Transverse colon (tissue), 4 donors: ENCODE measurements at regions not wholly inside any gene's neighbourhood (a gene's known extent, or its start where the extent isn't known, plus 50 kb on each side); places are given as distances from the start of the nearest gene placed in this dataset.

Experiments
- POLR2A ChIP-seq: fragments of 450-650 bp; IDR thresholded peaks from one replicate; pipeline ENCODE4 v1.6.1; 2016; ENCODE audit warnings: antibody characterized with exemption, mild to moderate bottlenecking, moderate library complexity
- POLR2AphosphoS5 ChIP-seq, 3 donors: sonication (generic); formaldehyde crosslinking; IDR thresholded peaks; one replicate each; pipeline ENCODE4 v1.6.1; 2016; ENCODE audit warnings: antibody characterized with exemption in 3 of 3
- TF ChIP-seq, protein P1 (sequence below), 5 experiments: fragments of 200-600 bp in 3 of 5; fragments of 450-650 bp in 2 of 5; sonication (generic) in 3 of 5; IDR thresholded peaks; 1 replicate in 2 of 5; 2 replicates in 3 of 5; pipeline ENCODE4 v1.5.1; 2016 to 2017; ENCODE audit warnings: antibody characterized with exemption in 5 of 5, inconsistent platforms in 3 of 5, mild to moderate bottlenecking in 2 of 5, moderate library complexity in 1 of 5

DNA sequence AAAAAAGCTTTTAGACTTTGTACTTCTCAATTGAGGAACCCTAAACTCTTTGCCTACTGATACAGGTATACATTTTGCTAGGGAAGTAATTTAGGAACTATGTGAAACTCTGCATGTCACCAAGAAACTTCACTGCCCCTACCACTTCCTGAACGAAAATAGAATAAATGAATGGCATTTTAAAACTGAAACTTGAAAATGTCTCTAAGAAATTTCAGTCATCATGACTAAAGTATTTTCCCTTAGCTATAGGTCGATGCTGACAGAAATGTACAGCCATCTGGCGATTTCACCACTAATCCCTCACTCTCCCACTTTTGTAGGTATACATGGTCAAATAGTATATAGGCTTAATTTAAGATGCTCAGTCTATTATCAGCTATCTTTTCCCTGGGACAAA, 194.9 kb upstream of the SYT10 start:
- TF ChIP-seq POLR2AphosphoS5 (IDR thresholded peaks at IDR 0.05): no peak
- TF ChIP-seq, protein P1, sequence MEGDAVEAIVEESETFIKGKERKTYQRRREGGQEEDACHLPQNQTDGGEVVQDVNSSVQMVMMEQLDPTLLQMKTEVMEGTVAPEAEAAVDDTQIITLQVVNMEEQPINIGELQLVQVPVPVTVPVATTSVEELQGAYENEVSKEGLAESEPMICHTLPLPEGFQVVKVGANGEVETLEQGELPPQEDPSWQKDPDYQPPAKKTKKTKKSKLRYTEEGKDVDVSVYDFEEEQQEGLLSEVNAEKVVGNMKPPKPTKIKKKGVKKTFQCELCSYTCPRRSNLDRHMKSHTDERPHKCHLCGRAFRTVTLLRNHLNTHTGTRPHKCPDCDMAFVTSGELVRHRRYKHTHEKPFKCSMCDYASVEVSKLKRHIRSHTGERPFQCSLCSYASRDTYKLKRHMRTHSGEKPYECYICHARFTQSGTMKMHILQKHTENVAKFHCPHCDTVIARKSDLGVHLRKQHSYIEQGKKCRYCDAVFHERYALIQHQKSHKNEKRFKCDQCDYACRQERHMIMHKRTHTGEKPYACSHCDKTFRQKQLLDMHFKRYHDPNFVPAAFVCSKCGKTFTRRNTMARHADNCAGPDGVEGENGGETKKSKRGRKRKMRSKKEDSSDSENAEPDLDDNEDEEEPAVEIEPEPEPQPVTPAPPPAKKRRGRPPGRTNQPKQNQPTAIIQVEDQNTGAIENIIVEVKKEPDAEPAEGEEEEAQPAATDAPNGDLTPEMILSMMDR (IDR thresholded peaks at IDR 0.05): no peak
- TF ChIP-seq POLR2A: no peak
